Skeletal muscle satellite cell (primary cell): ENCODE measurements at regions not wholly inside any gene's neighbourhood (a gene's known extent, or its start where the extent isn't known, plus 50 kb on each side); places are given as distances from the start of the nearest gene placed in this dataset.

ENCODE experiments used
- H3K27me3 ChIP-seq: 2 replicates; pipeline ENCODE4 v1.7.0; 2013; ENCODE audit warnings: low read length; ENCODE audit not compliant: control insufficient read depth, insufficient read depth
- H3K36me3 ChIP-seq: 2 replicates; pipeline ENCODE4 v1.7.0; 2013; ENCODE audit warnings: mild to moderate bottlenecking, control low read depth, low read length; ENCODE audit not compliant: insufficient read depth
- H3K4me1 ChIP-seq: 2 replicates; pipeline ENCODE4 v1.7.0; 2013; ENCODE audit warnings: low read length; ENCODE audit not compliant: control insufficient read depth, insufficient read depth
- H3K4me2 ChIP-seq: 2 replicates; pipeline ENCODE4 v1.7.0; 2013; ENCODE audit warnings: mild to moderate bottlenecking, low read length
- H3K4me3 ChIP-seq: 2 replicates; pipeline ENCODE4 v1.7.0; 2013; ENCODE audit warnings: low read length
- H3K9ac ChIP-seq: 2 replicates; pipeline ENCODE4 v1.7.0; 2013; ENCODE audit warnings: mild to moderate bottlenecking, low read depth, low read length, moderate library complexity
- H3K9me3 ChIP-seq: replicated peaks from 2 replicates; pipeline ENCODE4 v1.7.0; 2013; ENCODE audit warnings: mild to moderate bottlenecking, control low read depth, low read length

- Histone ChIP-seq H3K27me3 (no peaks in the 10 kb centered on the region), H3K9me3 (no peaks in the 10 kb centered on the region), H3K36me3 (no peaks in the 10 kb centered on the region), H3K4me2 (no peak overlapping the region), H3K4me1 (peaks cover 9% of the 10 kb centered on the region), H3K4me3 (no peak overlapping the region), H3K9ac (no peak overlapping the region)
Observed at GRCh38 chr6:91267246-91267645, 680.4 kb upstream of the MAP3K7 start.

GRCh38 chr6:91266156-91266555 lies 679.3 kb upstream of the MAP3K7 start:
- Histone ChIP-seq H3K4me1 (peaks cover 9% of the 10 kb centered on the region), H3K4me3 (no peak overlapping the region)

DNA sequence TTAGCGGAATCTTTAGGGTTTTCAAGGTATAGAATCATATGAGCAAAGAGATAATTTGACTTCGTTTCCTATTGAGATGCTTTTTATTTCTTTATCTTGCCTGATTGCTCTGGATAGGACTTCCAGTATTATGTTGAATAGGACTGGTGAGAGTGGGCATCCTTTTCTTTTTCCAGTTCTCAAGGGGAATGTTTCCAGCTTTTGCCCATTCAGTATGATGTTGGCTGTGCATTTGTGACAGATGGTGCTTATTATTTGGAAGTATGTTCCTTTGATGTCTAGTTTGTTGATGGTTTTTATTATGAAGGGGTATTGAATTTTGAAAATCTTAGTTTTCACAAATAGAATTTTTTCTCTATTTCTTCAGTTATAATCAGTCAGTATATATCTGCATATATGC lies 656.6 kb upstream of the MAP3K7 start:
- Histone ChIP-seq H3K4me1 (no peaks in the 10 kb centered on the region), H3K4me3 (no peak overlapping the region), H3K9ac (no peak overlapping the region), H3K9me3 (no peaks in the 10 kb centered on the region), H3K27me3 (no peaks in the 10 kb centered on the region), H3K4me2 (no peak overlapping the region), H3K36me3 (no peaks in the 10 kb centered on the region)

More at GRCh38 chr6:91266156-91266555, 679.3 kb upstream of the MAP3K7 start:
- H3K9me3 ChIP-seq: no peaks in the 10 kb centered on the region
- H3K9ac ChIP-seq: no peak overlapping the region
- H3K27me3 ChIP-seq: no peaks in the 10 kb centered on the region
- H3K36me3 ChIP-seq: no peaks in the 10 kb centered on the region
- no peak overlapping the region for H3K4me2 ChIP-seq

DNA sequence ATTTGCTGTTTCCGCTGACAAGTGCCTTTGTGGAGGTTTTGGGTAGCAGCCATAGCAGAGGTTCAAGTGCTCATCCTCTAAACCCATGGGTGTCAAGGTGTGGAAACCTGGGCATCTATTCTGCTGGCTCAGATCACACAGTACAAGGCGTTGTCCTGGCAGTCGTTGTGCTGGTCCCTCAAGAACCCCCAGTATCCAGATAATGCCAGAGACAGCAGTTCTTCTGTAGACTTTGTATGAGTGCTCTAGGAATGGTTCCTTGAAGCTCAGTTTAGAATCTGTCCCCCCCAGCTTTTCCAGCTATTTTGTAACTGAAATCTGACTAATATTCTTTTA lies 655.7 kb upstream of the MAP3K7 start:
- Histone ChIP-seq H3K4me2 (no peak overlapping the region), H3K9ac (no peak overlapping the region), H3K27me3 (no peaks in the 10 kb centered on the region), H3K4me1 (no peaks in the 10 kb centered on the region), H3K9me3 (no peaks in the 10 kb centered on the region), H3K4me3 (no peak overlapping the region), H3K36me3 (no peaks in the 10 kb centered on the region)

- Histone ChIP-seq H3K27me3 (no peaks in the 10 kb centered on the region), H3K9me3 (no peaks in the 10 kb centered on the region), H3K4me3 (no peak overlapping the region)
Observed at GRCh38 chr6:91241946-91242613, 655.2 kb upstream of the MAP3K7 start.

GRCh38 chr6:91240878-91241603 lies 654.2 kb upstream of the MAP3K7 start:
- Histone ChIP-seq H3K4me1 (no peaks in the 10 kb centered on the region), H3K4me2 (no peak overlapping the region), H3K9ac (no peak overlapping the region), H3K27me3 (no peaks in the 10 kb centered on the region), H3K9me3 (no peaks in the 10 kb centered on the region), H3K36me3 (no peaks in the 10 kb centered on the region), H3K4me3 (no peak overlapping the region)

More at GRCh38 chr6:91241946-91242613, 655.2 kb upstream of the MAP3K7 start:
- no peak overlapping the region for H3K4me2 ChIP-seq
- no peak overlapping the region for H3K9ac ChIP-seq
- no peaks in the 10 kb centered on the region for H3K36me3 ChIP-seq
- H3K4me1 ChIP-seq: no peaks in the 10 kb centered on the region

DNA sequence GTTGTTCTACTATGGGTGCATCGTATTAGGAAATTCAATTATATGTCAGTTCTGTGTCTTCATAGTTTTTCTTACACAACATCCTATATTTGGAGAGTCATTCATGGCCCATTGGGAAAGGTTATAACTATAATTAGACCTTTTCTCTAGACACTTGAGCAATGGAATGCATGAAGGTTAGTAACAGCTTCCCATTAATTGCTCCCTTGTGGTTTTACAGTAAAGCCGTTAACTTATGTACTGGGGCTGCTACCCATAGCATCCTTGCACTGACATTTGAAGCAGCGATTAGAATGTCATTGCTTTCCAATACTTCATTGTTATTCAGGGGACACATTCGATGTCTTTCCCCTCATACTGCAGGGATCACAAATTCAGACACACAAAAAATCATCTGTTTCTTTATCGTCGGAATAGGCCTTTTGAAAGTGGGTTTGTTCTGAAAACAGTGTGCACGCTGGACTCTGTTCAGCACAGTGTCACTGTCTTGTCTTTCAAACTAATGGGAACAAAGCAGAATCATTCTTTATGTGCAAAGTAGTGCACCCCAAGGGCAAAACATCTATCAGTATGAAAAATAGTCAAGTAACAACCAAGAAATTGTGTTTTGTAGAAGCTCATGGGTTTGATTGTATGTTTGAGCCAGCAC lies 634.3 kb upstream of the MAP3K7 start:
- Histone ChIP-seq H3K27me3 (peaks cover 2% of the 10 kb centered on the region), H3K4me2 (no peak overlapping the region), H3K9ac (no peak overlapping the region), H3K9me3 (no peaks in the 10 kb centered on the region), H3K36me3 (no peaks in the 10 kb centered on the region), H3K4me3 (no peak overlapping the region), H3K4me1 (no peaks in the 10 kb centered on the region)

- H3K36me3 ChIP-seq: no peaks in the 10 kb centered on the region
- H3K4me3 ChIP-seq: no peak overlapping the region
- H3K9me3 ChIP-seq: no peaks in the 10 kb centered on the region
- H3K4me2 ChIP-seq: no peak overlapping the region
- no peaks in the 10 kb centered on the region for H3K27me3 ChIP-seq
- H3K4me1 ChIP-seq: no peaks in the 10 kb centered on the region
- no peak overlapping the region for H3K9ac ChIP-seq
Observed at GRCh38 chr6:91213229-91213901, 626.5 kb upstream of the MAP3K7 start.

GRCh38 chr6:91198588-91199255 lies 611.9 kb upstream of the MAP3K7 start:
- no peak overlapping the region for H3K9ac ChIP-seq
- no peaks in the 10 kb centered on the region for H3K27me3 ChIP-seq
- no peaks in the 10 kb centered on the region for H3K36me3 ChIP-seq
- H3K4me3 ChIP-seq: no peak overlapping the region
- no peaks in the 10 kb centered on the region for H3K4me1 ChIP-seq
- H3K4me2 ChIP-seq: no peak overlapping the region
- H3K9me3 ChIP-seq: no peaks in the 10 kb centered on the region

DNA sequence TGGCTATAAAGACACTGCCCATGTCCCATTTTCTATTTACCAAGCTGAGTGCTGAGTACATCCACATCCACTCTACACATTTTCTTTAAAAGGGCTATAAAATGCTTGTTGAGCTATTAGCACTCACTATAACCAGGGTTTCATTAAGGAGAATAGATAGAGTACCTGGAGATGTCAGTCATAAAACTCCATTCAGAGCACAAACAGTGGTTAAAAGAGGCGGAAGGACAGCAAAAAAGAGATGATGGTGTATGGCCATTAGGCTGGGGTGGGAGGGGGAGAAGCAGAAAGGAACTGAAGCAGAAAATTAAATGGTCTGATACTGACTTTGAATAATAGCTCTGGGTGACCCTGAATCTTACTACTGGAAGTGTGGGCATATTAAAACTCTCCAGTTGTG lies 609.9 kb upstream of the MAP3K7 start:
- H3K9ac ChIP-seq: no peak overlapping the region
- H3K9me3 ChIP-seq: no peaks in the 10 kb centered on the region
- no peak overlapping the region for H3K4me3 ChIP-seq
- H3K4me1 ChIP-seq: no peaks in the 10 kb centered on the region
- H3K4me2 ChIP-seq: no peak overlapping the region
- H3K27me3 ChIP-seq: no peaks in the 10 kb centered on the region
- no peaks in the 10 kb centered on the region for H3K36me3 ChIP-seq

DNA sequence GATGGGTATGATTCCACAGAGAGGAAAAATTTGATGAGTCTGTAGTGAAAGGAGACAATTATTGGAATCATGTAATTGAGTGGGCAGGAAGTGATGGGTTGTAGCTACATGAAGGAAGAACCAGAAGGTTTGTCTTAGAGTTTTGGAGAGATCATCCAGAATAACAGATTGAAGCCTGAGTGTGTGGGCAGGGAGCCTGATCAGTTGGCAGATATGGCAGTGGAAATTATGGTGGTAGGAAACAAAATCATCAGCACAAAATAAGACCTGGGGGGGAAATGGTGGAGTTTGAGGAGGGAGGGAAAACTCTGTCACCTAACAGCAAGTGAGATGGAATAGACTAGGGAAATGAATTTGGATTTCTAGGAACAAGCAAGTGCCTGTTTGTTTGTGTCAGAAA lies 606.6 kb upstream of the MAP3K7 start:
- H3K9me3 ChIP-seq: no peaks in the 10 kb centered on the region
- no peak overlapping the region for H3K4me2 ChIP-seq
- no peak overlapping the region for H3K4me3 ChIP-seq
- H3K36me3 ChIP-seq: no peaks in the 10 kb centered on the region
- no peak overlapping the region for H3K9ac ChIP-seq
- H3K4me1 ChIP-seq: no peaks in the 10 kb centered on the region
- H3K27me3 ChIP-seq: no peaks in the 10 kb centered on the region
